ENCODE measurements at regions not wholly inside any gene's neighbourhood (a gene's known extent, or its start where the extent isn't known, plus 50 kb on each side); places are given as distances from the start of the nearest gene placed in this dataset.

DNA sequence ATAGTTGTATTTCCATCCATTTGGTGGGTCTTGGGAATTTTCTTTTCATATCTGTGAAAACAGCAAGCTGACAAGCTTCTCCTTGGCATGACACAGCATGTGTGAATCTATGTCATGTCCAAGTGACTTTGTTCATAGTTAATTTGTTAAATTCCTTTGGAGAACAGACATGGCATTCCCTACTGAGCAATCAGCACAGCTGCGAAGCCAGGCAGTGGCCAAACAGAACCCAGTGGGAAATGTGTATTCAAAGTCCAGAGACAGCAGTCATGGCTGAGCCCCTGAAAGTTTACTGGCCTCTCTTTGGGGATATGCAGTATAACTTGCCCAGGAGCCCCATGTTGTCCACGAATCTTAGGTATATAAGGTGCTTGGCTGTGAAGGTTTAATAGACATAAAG, 474.7 kb downstream of the NKX6-1 start:
- no peak overlapping the region for H3K4me3 ChIP-seq (replicated peaks; ENCODE audit: low read depth, low read length)
- TF ChIP-seq, protein P1, sequence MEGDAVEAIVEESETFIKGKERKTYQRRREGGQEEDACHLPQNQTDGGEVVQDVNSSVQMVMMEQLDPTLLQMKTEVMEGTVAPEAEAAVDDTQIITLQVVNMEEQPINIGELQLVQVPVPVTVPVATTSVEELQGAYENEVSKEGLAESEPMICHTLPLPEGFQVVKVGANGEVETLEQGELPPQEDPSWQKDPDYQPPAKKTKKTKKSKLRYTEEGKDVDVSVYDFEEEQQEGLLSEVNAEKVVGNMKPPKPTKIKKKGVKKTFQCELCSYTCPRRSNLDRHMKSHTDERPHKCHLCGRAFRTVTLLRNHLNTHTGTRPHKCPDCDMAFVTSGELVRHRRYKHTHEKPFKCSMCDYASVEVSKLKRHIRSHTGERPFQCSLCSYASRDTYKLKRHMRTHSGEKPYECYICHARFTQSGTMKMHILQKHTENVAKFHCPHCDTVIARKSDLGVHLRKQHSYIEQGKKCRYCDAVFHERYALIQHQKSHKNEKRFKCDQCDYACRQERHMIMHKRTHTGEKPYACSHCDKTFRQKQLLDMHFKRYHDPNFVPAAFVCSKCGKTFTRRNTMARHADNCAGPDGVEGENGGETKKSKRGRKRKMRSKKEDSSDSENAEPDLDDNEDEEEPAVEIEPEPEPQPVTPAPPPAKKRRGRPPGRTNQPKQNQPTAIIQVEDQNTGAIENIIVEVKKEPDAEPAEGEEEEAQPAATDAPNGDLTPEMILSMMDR (IDR thresholded peaks at IDR 0.05; ENCODE audit: low read depth, low read length, missing control alignments): no peak
- no peak for DNase-seq (ENCODE audit: extremely low read depth, low read depth)

DNA sequence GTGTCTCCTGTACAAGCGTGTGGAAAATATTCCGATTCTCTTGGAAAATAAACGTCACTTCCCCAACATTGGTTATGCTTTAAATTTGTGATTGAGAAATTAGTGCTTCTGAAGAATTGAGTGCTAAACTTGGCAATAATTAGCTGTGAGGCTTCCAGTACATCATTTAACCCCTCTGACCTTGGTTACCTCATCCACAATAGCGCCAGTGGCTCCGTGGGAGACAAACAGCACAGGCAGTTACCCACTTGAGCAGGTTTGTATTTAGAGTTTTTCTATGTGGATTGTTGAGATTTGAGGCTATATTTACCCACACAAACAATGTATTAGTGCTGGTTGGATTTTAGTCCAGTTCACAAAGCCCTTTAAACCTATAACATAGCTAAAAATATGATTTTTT, 476.5 kb downstream of the NKX6-1 start:
- TF ChIP-seq, protein P1 (IDR thresholded peaks at IDR 0.05; ENCODE audit: low read depth, low read length, missing control alignments): no peak
- DNase-seq (ENCODE audit: extremely low read depth, low read depth): no peak
- no peak overlapping the region for H3K4me3 ChIP-seq (replicated peaks; ENCODE audit: low read depth, low read length)

DNA sequence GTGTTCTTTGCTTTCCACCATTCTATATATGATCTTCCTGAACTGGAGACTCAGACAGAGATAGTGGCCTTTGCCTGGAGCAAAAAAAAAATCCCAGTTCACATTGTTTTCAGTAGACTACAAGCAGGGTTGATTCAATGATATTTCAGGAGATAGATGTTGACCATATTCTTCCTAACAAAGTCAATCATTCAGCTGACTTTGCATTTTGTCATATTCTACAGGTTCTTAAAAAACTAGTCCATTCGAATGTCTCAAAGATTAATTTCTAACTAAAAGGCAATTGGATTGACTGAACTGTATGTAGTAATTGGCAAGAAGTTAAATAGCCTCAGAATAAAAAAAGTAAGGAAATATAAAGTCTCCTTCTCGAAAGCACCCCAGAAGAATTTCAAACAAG, 479.5 kb downstream of the NKX6-1 start:
- H3K4me3 ChIP-seq (replicated peaks; ENCODE audit: low read depth, low read length): no peak overlapping the region
- TF ChIP-seq, protein P1 (IDR thresholded peaks at IDR 0.05; ENCODE audit: low read depth, low read length, missing control alignments): no peak
- DNase-seq (ENCODE audit: extremely low read depth, low read depth): no peak

GRCh38 chr4:84003046-84003445, 467.1 kb downstream of the GPAT3 start:
- no peak overlapping the region for H3K4me3 ChIP-seq (replicated peaks; ENCODE audit: low read depth, low read length)
- TF ChIP-seq, protein P1 (IDR thresholded peaks at IDR 0.05; ENCODE audit: low read depth, low read length, missing control alignments): no peak
- DNase-seq (ENCODE audit: extremely low read depth, low read depth): no peak

DNA sequence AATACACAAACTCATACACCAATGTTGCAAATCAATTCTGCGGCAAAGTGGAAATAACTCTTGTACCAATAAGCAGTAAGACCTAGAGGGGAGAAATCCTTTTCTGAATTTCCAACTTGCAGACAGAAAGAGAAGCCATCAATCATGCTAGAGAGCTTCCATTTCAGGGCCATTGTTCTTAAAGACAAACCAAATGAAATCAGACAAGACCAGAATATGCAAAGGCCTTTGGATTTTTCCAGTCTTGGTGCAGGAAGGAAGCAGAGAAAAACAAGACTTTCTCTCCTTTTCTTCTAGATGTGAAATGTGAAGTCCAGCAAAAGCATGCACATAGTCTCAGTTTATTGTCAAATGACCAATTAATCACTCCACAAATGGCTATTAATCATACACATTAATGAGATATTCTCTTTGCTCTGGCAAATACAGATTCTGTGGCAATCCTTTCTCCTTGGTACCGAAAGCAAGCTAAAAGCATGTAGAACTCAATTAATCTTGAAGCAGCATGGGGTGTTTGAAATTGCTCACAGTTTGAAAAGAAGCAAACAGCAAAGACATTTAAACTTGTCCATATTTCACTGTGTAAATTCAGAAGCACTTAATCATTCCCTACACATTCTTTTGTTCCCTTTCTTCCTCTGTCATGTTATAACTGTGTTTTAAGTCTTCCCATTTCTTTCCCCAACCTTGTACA, 466.1 kb downstream of the GPAT3 start:
- H3K4me3 ChIP-seq (replicated peaks; ENCODE audit: low read depth, low read length): no peak overlapping the region
- TF ChIP-seq, protein P1 (IDR thresholded peaks at IDR 0.05; ENCODE audit: low read depth, low read length, missing control alignments): no peak
- no peak for DNase-seq (ENCODE audit: extremely low read depth, low read depth)

DNA sequence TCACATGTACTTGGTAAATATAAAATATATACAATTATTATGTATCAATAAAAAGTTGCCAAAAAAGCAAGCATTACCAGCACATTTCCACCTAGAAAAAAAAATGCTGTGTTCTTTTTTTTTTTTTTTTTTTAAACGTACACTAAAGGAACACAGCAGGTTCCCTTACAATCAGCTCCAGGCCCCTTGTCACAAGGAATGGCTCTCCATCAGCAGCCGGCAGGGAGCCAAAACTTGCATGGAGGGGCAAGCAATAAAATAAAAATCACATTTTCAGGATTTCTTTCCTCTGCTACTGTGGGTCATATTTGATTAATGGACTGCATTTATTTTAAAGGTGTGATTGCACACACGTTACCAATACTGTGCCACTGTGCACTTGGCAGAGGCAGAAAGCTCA, 460.3 kb downstream of the GPAT3 start:
- DNase-seq (ENCODE audit: extremely low read depth, low read depth): no peak
- no peak overlapping the region for H3K4me3 ChIP-seq (replicated peaks; ENCODE audit: low read depth, low read length)
- TF ChIP-seq, protein P1 (IDR thresholded peaks at IDR 0.05; ENCODE audit: low read depth, low read length, missing control alignments): no peak

GRCh38 chr4:83993774-83994173, 457.9 kb downstream of the GPAT3 start:
- no peak overlapping the region for H3K4me3 ChIP-seq (replicated peaks; ENCODE audit: low read depth, low read length)
- DNase-seq (ENCODE audit: extremely low read depth, low read depth): no peak
- TF ChIP-seq, protein P1 (IDR thresholded peaks at IDR 0.05; ENCODE audit: low read depth, low read length, missing control alignments): peak; percentile 48

Measured in HFF-Myc (cell line).